Astrocyte (in vitro differentiated cells and primary cell): ENCODE measurements at regions not wholly inside any gene's neighbourhood (a gene's known extent, or its start where the extent isn't known, plus 50 kb on each side); places are given as distances from the start of the nearest gene placed in this dataset.

Experiments used
- DNase-seq: peaks from one replicate; pipeline ENCODE4 v3.0.0-alpha.2; 2010; ENCODE audit warnings: low read depth
- FAIRE-seq: peaks from 2 replicates; lab custom pipeline; 2011; peaks lifted over from hg19 to GRCh38; lab: Jason Lieb, UNC
- H2AFZ ChIP-seq: 2 replicates; pipeline ENCODE4 v1.6.0; 2012; ENCODE audit warnings: low read depth, low read length, inconsistent platforms
- H3K27ac ChIP-seq: 2 replicates; pipeline ENCODE4 v1.5.1; 2011; ENCODE audit warnings: low read depth, low read length, inconsistent platforms
- H3K27me3 ChIP-seq: 2 replicates; pipeline ENCODE4 v1.6.0; 2011; ENCODE audit warnings: low read length, inconsistent platforms; ENCODE audit not compliant: insufficient read depth
- H3K36me3 ChIP-seq: 2 replicates; pipeline ENCODE4 v1.5.1; 2011; ENCODE audit warnings: low read length, inconsistent platforms; ENCODE audit not compliant: insufficient read depth
- H3K4me1 ChIP-seq: 2 replicates; pipeline ENCODE4 v1.5.1; 2011; ENCODE audit warnings: low read length, inconsistent platforms; ENCODE audit not compliant: insufficient read depth
- H3K4me2 ChIP-seq: 2 replicates; pipeline ENCODE4 v1.6.0; 2012; ENCODE audit warnings: low read length, inconsistent platforms
- H3K4me3 ChIP-seq: 2 replicates; pipeline ENCODE4 v1.5.1; 2011; ENCODE audit warnings: low read depth, mild to moderate bottlenecking, low read length, inconsistent platforms; ENCODE audit not compliant: insufficient read depth
- H3K79me2 ChIP-seq: 2 replicates; pipeline ENCODE4 v1.6.0; 2012; ENCODE audit warnings: mild to moderate bottlenecking, low read length, inconsistent platforms; ENCODE audit not compliant: insufficient read depth
- H3K9ac ChIP-seq: 2 replicates; pipeline ENCODE4 v1.6.0; 2012; ENCODE audit warnings: mild to moderate bottlenecking, low read length, inconsistent platforms
- H3K9me3 ChIP-seq: 2 replicates; pipeline ENCODE4 v1.5.1; 2012; ENCODE audit warnings: low read depth, mild to moderate bottlenecking, low read length, inconsistent platforms; ENCODE audit not compliant: insufficient read depth
- H4K20me1 ChIP-seq: 2 replicates; pipeline ENCODE4 v1.6.0; 2012; ENCODE audit warnings: low read length, inconsistent platforms; ENCODE audit not compliant: insufficient read depth
- H3K27ac Mint-ChIP-seq: one replicate; pipeline ENCODE4 v1.8.0; 2021; ENCODE audit warnings: mild to moderate bottlenecking, mixed read lengths; ENCODE audit not compliant: unreplicated experiment
- H3K27me3 Mint-ChIP-seq: one replicate; pipeline ENCODE4 v1.8.0; 2021; ENCODE audit warnings: low read depth, mixed read lengths; ENCODE audit not compliant: unreplicated experiment
- H3K36me3 Mint-ChIP-seq: one replicate; pipeline ENCODE4 v1.8.0; 2021; ENCODE audit warnings: low read depth, mixed read lengths; ENCODE audit not compliant: unreplicated experiment
- H3K4me1 Mint-ChIP-seq: one replicate; pipeline ENCODE4 v1.8.0; 2021; ENCODE audit warnings: low read depth, mixed read lengths; ENCODE audit not compliant: unreplicated experiment
- H3K4me3 Mint-ChIP-seq: one replicate; pipeline ENCODE4 v1.8.0; 2021; ENCODE audit warnings: mild to moderate bottlenecking, moderate library complexity, mixed read lengths; ENCODE audit not compliant: unreplicated experiment
- H3K9me3 Mint-ChIP-seq: one replicate; pipeline ENCODE4 v1.8.0; 2021; ENCODE audit warnings: mild to moderate bottlenecking, mixed read lengths; ENCODE audit not compliant: unreplicated experiment
- EZH2 ChIP-seq: IDR thresholded peaks from 2 replicates; pipeline ENCODE4 v1.6.1; 2012; ENCODE audit warnings: mild to moderate bottlenecking, low read length, inconsistent platforms; ENCODE audit not compliant: insufficient read depth
- TF ChIP-seq, protein P1 (sequence below): IDR thresholded peaks from 2 replicates; pipeline ENCODE4 v1.5.1; 2011; ENCODE audit warnings: low read depth, mild to moderate bottlenecking, inconsistent platforms, low read length, moderate library complexity; ENCODE audit not compliant: insufficient read depth

DNA sequence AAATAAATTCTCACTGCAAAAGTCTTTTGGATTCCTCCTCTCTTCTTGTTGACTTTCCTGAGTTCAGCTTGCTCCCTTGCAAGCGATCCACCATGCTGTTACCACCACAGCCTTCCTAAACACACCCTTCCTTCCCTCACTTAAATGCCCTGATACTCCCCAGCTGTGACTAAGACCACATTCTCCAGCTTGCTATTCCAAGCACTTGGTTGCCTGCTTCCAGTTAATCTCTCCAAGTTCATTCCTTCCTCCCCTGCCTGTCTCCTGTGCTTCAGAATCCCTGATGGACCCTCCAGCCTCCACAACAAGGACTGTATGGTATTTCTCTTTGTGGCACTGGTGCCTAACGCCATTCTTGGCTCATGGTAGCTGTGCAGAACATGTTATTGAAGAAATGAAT lies 603.9 kb upstream of the CADM1 start:
- Histone ChIP-seq H3K79me2 (no peaks in the 10 kb centered on the region), H4K20me1 (no peaks in the 10 kb centered on the region), H3K4me3 (no peak overlapping the region), H3K4me2 (no peak overlapping the region), H3K9me3 (no peaks in the 10 kb centered on the region), H3K4me1 (no peaks in the 10 kb centered on the region), H3K27me3 (peaks cover 5% of the 10 kb centered on the region), H3K9ac (no peak overlapping the region), H3K36me3 (no peaks in the 10 kb centered on the region), H2AFZ (no peak overlapping the region), H3K27ac (no peak overlapping the region)
- no peak for TF ChIP-seq EZH2
- TF ChIP-seq, protein P1, sequence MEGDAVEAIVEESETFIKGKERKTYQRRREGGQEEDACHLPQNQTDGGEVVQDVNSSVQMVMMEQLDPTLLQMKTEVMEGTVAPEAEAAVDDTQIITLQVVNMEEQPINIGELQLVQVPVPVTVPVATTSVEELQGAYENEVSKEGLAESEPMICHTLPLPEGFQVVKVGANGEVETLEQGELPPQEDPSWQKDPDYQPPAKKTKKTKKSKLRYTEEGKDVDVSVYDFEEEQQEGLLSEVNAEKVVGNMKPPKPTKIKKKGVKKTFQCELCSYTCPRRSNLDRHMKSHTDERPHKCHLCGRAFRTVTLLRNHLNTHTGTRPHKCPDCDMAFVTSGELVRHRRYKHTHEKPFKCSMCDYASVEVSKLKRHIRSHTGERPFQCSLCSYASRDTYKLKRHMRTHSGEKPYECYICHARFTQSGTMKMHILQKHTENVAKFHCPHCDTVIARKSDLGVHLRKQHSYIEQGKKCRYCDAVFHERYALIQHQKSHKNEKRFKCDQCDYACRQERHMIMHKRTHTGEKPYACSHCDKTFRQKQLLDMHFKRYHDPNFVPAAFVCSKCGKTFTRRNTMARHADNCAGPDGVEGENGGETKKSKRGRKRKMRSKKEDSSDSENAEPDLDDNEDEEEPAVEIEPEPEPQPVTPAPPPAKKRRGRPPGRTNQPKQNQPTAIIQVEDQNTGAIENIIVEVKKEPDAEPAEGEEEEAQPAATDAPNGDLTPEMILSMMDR, result no peak
- peaks cover 26% of the 10 kb centered on the region for H3K4me1 Mint-ChIP-seq
- no peak for FAIRE-seq
- peak; percentile 2 for DNase-seq
- no peaks in the 10 kb centered on the region for H3K9me3 Mint-ChIP-seq
- no peaks in the 10 kb centered on the region for H3K36me3 Mint-ChIP-seq
- no peak overlapping the region for H3K27ac Mint-ChIP-seq
- H3K4me3 Mint-ChIP-seq, result no peak overlapping the region
- H3K27me3 Mint-ChIP-seq, result peaks cover 20% of the 10 kb centered on the region

DNA sequence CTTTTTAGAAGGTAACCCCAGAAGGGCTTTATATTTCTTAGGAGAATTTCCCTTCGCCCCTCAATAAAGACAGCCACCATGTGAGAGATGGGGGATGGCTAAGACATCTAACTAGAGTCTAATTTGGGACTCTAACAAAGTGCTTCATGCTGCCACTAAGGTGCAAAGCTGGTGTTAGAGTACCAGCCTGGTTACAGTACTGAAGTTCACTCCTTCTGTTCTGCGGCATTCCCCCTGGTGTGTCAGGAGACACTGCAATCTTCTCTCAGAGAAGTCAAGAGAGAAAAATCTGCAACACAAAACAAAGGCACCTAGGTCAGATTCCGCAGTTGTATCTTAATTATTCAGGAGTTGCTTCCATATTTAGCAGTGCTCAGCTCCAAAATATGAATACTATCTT lies 603.0 kb upstream of the CADM1 start:
- Mint-ChIP-seq H3K27ac (no peak overlapping the region), H3K27me3 (peaks cover 24% of the 10 kb centered on the region), H3K9me3 (no peaks in the 10 kb centered on the region), H3K36me3 (no peaks in the 10 kb centered on the region), H3K4me3 (no peak overlapping the region), H3K4me1 (peaks cover 22% of the 10 kb centered on the region)
- no peaks in the 10 kb centered on the region for H3K36me3 ChIP-seq
- no peak overlapping the region for H2AFZ ChIP-seq
- no peak overlapping the region for H3K9ac ChIP-seq
- H3K4me2 ChIP-seq, result no peak overlapping the region
- H3K4me3 ChIP-seq, result no peak overlapping the region
- DNase-seq (no peak), FAIRE-seq (no peak)
- H3K27ac ChIP-seq, result no peak overlapping the region
- no peaks in the 10 kb centered on the region for H4K20me1 ChIP-seq
- TF ChIP-seq, protein P1, result no peak
- no peak for TF ChIP-seq EZH2
- H3K9me3 ChIP-seq, result no peaks in the 10 kb centered on the region
- no peaks in the 10 kb centered on the region for H3K4me1 ChIP-seq
- H3K79me2 ChIP-seq, result no peaks in the 10 kb centered on the region
- H3K27me3 ChIP-seq, result peaks cover 5% of the 10 kb centered on the region

DNA sequence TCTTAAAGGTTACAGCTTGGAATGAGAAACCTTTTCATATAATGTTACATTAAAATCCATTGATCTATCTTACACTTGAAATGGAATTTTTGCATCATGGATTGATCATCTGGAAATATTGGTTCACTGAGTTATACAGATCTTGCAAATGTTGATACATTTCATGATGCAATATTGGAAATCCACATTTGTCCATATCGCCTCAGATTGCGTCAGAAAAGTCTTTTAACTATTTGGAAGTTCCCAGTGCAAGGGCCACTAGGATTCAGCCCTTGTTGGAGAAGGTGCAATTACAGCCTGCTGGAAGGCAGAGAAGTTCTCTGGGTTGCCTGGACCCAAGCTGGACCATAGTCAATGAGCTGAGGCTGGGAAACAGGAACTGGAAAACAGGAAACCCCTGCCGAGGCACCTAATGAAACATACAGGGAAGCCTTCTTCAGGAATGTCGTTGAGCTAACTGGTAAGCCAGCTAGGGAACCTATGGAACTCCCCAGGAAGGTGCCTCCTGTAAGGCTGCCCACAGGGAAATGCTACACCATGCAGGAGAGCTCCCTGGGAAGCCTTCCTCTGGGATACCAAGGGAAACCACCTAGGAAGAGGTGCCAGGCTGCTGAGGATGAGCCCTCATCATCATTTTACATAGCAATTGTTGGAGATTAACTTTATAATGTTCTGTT lies 600.4 kb upstream of the CADM1 start:
- no peak overlapping the region for H3K9ac ChIP-seq
- no peaks in the 10 kb centered on the region for H3K79me2 ChIP-seq
- Mint-ChIP-seq H3K36me3 (no peaks in the 10 kb centered on the region), H3K4me3 (no peak overlapping the region), H3K27ac (no peak overlapping the region), H3K27me3 (peaks cover 32% of the 10 kb centered on the region), H3K4me1 (peaks cover 16% of the 10 kb centered on the region), H3K9me3 (no peaks in the 10 kb centered on the region)
- H3K27me3 ChIP-seq, result no peaks in the 10 kb centered on the region
- no peaks in the 10 kb centered on the region for H3K36me3 ChIP-seq
- TF ChIP-seq, protein P1, result no peak
- TF ChIP-seq EZH2, result no peak
- H2AFZ ChIP-seq, result no peak overlapping the region
- H4K20me1 ChIP-seq, result no peaks in the 10 kb centered on the region
- H3K4me1 ChIP-seq, result no peaks in the 10 kb centered on the region
- H3K27ac ChIP-seq, result no peak overlapping the region
- no peak overlapping the region for H3K4me3 ChIP-seq
- no peaks in the 10 kb centered on the region for H3K9me3 ChIP-seq
- FAIRE-seq (no peak), DNase-seq (no peak)
- H3K4me2 ChIP-seq, result no peak overlapping the region
